OCI-LY7 (cell line): ENCODE measurements at regions not wholly inside any gene's neighbourhood (a gene's known extent, or its start where the extent isn't known, plus 50 kb on each side); places are given as distances from the start of the nearest gene placed in this dataset.

Source experiments
- BruUV-seq: library from RNA; stranded (reverse); fragments of 400-500 nt; replicated peaks from 2 replicates; lab custom pipeline; 2021; lab: Mats Ljungman, UMichigan
- CTCF ChIA-PET: fragments of 300-600 bp; sonication (Branson Sonifier 250); formaldehyde crosslinking; loops from one replicate; lab custom pipeline; 2022; ENCODE audit warnings: antibody characterized with exemption; ENCODE audit not compliant: unreplicated experiment; lab: Charles Lee
- POLR2A ChIA-PET: fragments of 300-600 bp; sonication (Branson Sonifier 250); formaldehyde crosslinking; loops from one replicate; lab custom pipeline; 2022; ENCODE audit warnings: antibody characterized with exemption; lab: Charles Lee
- DNase-seq: peaks from one replicate; pipeline ENCODE4 v3.0.0-alpha.2; 2015; ENCODE audit warnings: low spot score
- H2AFZ ChIP-seq: fragments of 200-600 bp; sonication (generic), shearing (Covaris generic); 2 replicates; pipeline ENCODE4 v1.6.1; 2014; ENCODE audit warnings: mild to moderate bottlenecking, antibody characterized with exemption, low read length, moderate library complexity
- H3K27ac ChIP-seq: fragments of 200-600 bp; sonication (generic); 2 replicates; pipeline ENCODE4 v1.5.1; 2014; ENCODE audit warnings: mixed run types, low read depth, mild to moderate bottlenecking, moderate library complexity, low read length, inconsistent platforms; ENCODE audit not compliant: poor library complexity, severe bottlenecking
- H3K36me3 ChIP-seq: fragments of 200-600 bp; sonication (generic); 2 replicates; pipeline ENCODE4 v1.6.1; 2014; ENCODE audit warnings: mild to moderate bottlenecking, antibody characterized with exemption, low read length, moderate library complexity, mixed read lengths; ENCODE audit not compliant: insufficient read depth
- H3K4me1 ChIP-seq: fragments of 200-600 bp; sonication (generic); 2 replicates; pipeline ENCODE4 v1.5.1; 2014; ENCODE audit warnings: mild to moderate bottlenecking, low read length; ENCODE audit not compliant: insufficient read depth, poor library complexity, severe bottlenecking
- H3K4me2 ChIP-seq: fragments of 200-600 bp; sonication (generic); 2 replicates; pipeline ENCODE4 v1.6.1; 2014; ENCODE audit warnings: mild to moderate bottlenecking, low read length
- H3K4me3 ChIP-seq: fragments of 200-600 bp; sonication (generic); 2 replicates; pipeline ENCODE4 v1.5.1; 2014; ENCODE audit warnings: mild to moderate bottlenecking, low read depth, low read length; ENCODE audit not compliant: poor library complexity, severe bottlenecking
- H3K79me2 ChIP-seq: fragments of 200-600 bp; sonication (generic); 2 replicates; pipeline ENCODE4 v1.6.1; 2016; ENCODE audit warnings: low read depth, mild to moderate bottlenecking, low read length, moderate library complexity, mixed read lengths; ENCODE audit not compliant: insufficient read depth
- H3K9me2 ChIP-seq: fragments of 200-600 bp; sonication (generic); 2 replicates; pipeline ENCODE4 v1.6.1; 2016; ENCODE audit warnings: mild to moderate bottlenecking, low read length, mixed read lengths; ENCODE audit not compliant: insufficient read depth
- H3K9me3 ChIP-seq: fragments of 200-600 bp; sonication (generic); 2 replicates; pipeline ENCODE4 v1.6.1; 2014; ENCODE audit warnings: mild to moderate bottlenecking, mixed run types, low read length, mixed read lengths
- H4K20me1 ChIP-seq: fragments of 200-600 bp; sonication (generic); 2 replicates; pipeline ENCODE4 v1.6.1; 2014; ENCODE audit warnings: mild to moderate bottlenecking, antibody characterized with exemption, low read length, moderate library complexity, mixed read lengths; ENCODE audit not compliant: insufficient read depth
- CTCF ChIP-seq: fragments of 200-600 bp; sonication (generic); conservative IDR thresholded peaks from 2 replicates; pipeline ENCODE4 v1.5.1; 2014; ENCODE audit warnings: mild to moderate bottlenecking, antibody characterized with exemption, low read length, moderate library complexity, mixed read lengths
- EZH2phosphoT487 ChIP-seq: fragments of 200-600 bp; sonication (generic); IDR thresholded peaks from 2 replicates; pipeline ENCODE4 v1.6.1; 2018; ENCODE audit warnings: low read depth, borderline replicate concordance, mild to moderate bottlenecking, mixed run types, antibody characterized with exemption, low read length, moderate library complexity, mixed read lengths
- intact Hi-C: fragments of 100-400 bp; cut with micrococcal nuclease; formaldehyde crosslinking; loops from one replicate; pipeline ENCODE4 v1.10.0; 2022; ENCODE audit not compliant: unreplicated experiment

GRCh38 chr7:54881816-54882520 lies 123.0 kb upstream of the SEC61G start:
- Histone ChIP-seq H3K27ac (no peak overlapping the region), H3K36me3 (no peaks in the 10 kb centered on the region), H3K9me3 (no peaks in the 10 kb centered on the region), H3K79me2 (no peaks in the 10 kb centered on the region), H3K9me2 (no peaks in the 10 kb centered on the region), H3K4me2 (no peak overlapping the region), H3K4me3 (no peak overlapping the region), H2AFZ (no peak overlapping the region), H3K4me1 (no peaks in the 10 kb centered on the region), H4K20me1 (no peaks in the 10 kb centered on the region)
- DNase-seq: no peak
- intact Hi-C loops: no loop called here
- no TSS peak for BruUV-seq
- TF ChIP-seq EZH2phosphoT487 (no peak), CTCF (no peak)
- POLR2A ChIA-PET: no interaction called here
- CTCF ChIA-PET: no interaction called here

- no peaks in the 10 kb centered on the region for H3K4me1 ChIP-seq
- intact Hi-C loops: no loop called here
- ChIA-PET CTCF (no interaction called here), POLR2A (interaction anchor here (0.7 kb wide), 1 partner anchor 18 kb away, joined by 5 read pairs; no protein-coding TSS in a partner anchor)
- no peak overlapping the region for H3K27ac ChIP-seq
- no peaks in the 10 kb centered on the region for H3K36me3 ChIP-seq
- H2AFZ ChIP-seq: no peak overlapping the region
- no peak overlapping the region for H3K4me3 ChIP-seq
- no TSS peak for BruUV-seq
- TF ChIP-seq CTCF (no peak), EZH2phosphoT487 (no peak)
- no peak overlapping the region for H3K4me2 ChIP-seq
- H3K9me3 ChIP-seq: no peaks in the 10 kb centered on the region
- DNase-seq: no peak
- H3K9me2 ChIP-seq: no peaks in the 10 kb centered on the region
- H4K20me1 ChIP-seq: no peaks in the 10 kb centered on the region
- H3K79me2 ChIP-seq: no peaks in the 10 kb centered on the region
Observed at GRCh38 chr7:54882694-54883093, 123.7 kb upstream of the SEC61G start.

- Histone ChIP-seq H3K9me3 (no peaks in the 10 kb centered on the region), H3K9me2 (no peaks in the 10 kb centered on the region), H3K4me1 (no peaks in the 10 kb centered on the region), H3K4me2 (no peak overlapping the region), H3K4me3 (no peak overlapping the region), H2AFZ (no peak overlapping the region), H3K27ac (no peak overlapping the region), H3K36me3 (no peaks in the 10 kb centered on the region), H3K79me2 (no peaks in the 10 kb centered on the region), H4K20me1 (no peaks in the 10 kb centered on the region)
- BruUV-seq: no TSS peak
- intact Hi-C loops: no loop called here
- TF ChIP-seq CTCF (no peak), EZH2phosphoT487 (no peak)
- no peak for DNase-seq
- ChIA-PET POLR2A (no interaction called here), CTCF (no interaction called here)
Observed at GRCh38 chr7:54883576-54883975, 124.6 kb upstream of the SEC61G start.
